ENCODE measurements at regions not wholly inside any gene's neighbourhood (a gene's known extent, or its start where the extent isn't known, plus 50 kb on each side); places are given as distances from the start of the nearest gene placed in this dataset.

DNA sequence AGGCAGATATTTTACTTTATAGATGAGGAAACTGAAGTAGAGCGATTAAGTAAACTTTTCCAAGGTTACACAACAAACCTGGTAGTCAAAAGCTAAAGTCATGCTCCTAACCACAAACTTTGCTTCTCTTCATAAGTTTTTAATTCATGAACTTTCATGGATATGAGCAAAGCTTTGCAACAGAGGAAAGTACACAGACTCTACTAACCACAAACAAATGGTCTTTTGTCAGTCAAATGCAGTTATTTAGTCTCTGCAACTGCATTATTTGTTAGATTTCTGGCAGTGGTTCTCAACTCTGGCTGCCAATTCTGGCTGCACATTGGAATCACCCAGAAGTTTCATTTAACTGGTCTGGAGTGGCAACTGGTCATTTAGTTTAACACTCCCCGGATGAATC is 140.6 kb upstream of the TMEM168 start:
- TF ChIP-seq, protein P1, sequence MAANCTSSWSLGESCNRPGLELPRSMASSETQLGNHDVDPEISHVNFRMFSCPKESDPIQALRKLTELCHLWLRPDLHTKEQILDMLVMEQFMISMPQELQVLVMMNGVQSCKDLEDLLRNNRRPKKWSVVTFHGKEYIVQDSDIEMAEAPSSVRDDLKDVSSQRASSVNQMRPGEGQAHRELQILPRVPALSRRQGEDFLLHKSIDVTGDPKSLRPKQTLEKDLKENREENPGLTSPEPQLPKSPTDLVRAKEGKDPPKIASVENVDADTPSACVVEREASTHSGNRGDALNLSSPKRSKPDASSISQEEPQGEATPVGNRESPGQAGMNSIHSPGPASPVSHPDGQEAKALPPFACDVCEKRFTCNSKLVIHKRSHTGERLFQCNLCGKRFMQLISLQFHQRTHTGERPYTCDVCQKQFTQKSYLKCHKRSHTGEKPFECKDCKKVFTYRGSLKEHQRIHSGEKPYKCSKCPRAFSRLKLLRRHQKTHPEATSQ (tag by site-specific recombination; IDR thresholded peaks at IDR 0.05): no peak
- TF ChIP-seq, protein P2, sequence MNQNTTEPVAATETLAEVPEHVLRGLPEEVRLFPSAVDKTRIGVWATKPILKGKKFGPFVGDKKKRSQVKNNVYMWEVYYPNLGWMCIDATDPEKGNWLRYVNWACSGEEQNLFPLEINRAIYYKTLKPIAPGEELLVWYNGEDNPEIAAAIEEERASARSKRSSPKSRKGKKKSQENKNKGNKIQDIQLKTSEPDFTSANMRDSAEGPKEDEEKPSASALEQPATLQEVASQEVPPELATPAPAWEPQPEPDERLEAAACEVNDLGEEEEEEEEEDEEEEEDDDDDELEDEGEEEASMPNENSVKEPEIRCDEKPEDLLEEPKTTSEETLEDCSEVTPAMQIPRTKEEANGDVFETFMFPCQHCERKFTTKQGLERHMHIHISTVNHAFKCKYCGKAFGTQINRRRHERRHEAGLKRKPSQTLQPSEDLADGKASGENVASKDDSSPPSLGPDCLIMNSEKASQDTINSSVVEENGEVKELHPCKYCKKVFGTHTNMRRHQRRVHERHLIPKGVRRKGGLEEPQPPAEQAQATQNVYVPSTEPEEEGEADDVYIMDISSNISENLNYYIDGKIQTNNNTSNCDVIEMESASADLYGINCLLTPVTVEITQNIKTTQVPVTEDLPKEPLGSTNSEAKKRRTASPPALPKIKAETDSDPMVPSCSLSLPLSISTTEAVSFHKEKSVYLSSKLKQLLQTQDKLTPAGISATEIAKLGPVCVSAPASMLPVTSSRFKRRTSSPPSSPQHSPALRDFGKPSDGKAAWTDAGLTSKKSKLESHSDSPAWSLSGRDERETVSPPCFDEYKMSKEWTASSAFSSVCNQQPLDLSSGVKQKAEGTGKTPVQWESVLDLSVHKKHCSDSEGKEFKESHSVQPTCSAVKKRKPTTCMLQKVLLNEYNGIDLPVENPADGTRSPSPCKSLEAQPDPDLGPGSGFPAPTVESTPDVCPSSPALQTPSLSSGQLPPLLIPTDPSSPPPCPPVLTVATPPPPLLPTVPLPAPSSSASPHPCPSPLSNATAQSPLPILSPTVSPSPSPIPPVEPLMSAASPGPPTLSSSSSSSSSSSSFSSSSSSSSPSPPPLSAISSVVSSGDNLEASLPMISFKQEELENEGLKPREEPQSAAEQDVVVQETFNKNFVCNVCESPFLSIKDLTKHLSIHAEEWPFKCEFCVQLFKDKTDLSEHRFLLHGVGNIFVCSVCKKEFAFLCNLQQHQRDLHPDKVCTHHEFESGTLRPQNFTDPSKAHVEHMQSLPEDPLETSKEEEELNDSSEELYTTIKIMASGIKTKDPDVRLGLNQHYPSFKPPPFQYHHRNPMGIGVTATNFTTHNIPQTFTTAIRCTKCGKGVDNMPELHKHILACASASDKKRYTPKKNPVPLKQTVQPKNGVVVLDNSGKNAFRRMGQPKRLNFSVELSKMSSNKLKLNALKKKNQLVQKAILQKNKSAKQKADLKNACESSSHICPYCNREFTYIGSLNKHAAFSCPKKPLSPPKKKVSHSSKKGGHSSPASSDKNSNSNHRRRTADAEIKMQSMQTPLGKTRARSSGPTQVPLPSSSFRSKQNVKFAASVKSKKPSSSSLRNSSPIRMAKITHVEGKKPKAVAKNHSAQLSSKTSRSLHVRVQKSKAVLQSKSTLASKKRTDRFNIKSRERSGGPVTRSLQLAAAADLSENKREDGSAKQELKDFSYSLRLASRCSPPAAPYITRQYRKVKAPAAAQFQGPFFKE (tag by site-specific recombination; IDR thresholded peaks at IDR 0.05; ENCODE audit: borderline replicate concordance): no peak
- TF ChIP-seq EGR2 (tag by site-specific recombination; IDR thresholded peaks at IDR 0.05; ENCODE audit: low read depth) (no peak), MEIS1 (CRISPR knock-in tag; IDR thresholded peaks at IDR 0.05; ENCODE audit: borderline replicate concordance) (no peak), ZNF747 (tag by site-specific recombination; IDR thresholded peaks at IDR 0.05) (no peak), ZNF549 (tag by site-specific recombination; IDR thresholded peaks at IDR 0.05) (no peak), SP7 (tag by site-specific recombination; IDR thresholded peaks at IDR 0.05) (no peak), ZNF707 (tag by site-specific recombination; IDR thresholded peaks at IDR 0.05) (no peak), KLF1 (tag by site-specific recombination; IDR thresholded peaks at IDR 0.05) (no peak), ZNF274 (IDR thresholded peaks at IDR 0.05; ENCODE audit: low read length) (no peak), ZNF274 (tag by site-specific recombination; IDR thresholded peaks at IDR 0.05; ENCODE audit: borderline replicate concordance) (no peak)
- TF ChIP-seq, protein P3, sequence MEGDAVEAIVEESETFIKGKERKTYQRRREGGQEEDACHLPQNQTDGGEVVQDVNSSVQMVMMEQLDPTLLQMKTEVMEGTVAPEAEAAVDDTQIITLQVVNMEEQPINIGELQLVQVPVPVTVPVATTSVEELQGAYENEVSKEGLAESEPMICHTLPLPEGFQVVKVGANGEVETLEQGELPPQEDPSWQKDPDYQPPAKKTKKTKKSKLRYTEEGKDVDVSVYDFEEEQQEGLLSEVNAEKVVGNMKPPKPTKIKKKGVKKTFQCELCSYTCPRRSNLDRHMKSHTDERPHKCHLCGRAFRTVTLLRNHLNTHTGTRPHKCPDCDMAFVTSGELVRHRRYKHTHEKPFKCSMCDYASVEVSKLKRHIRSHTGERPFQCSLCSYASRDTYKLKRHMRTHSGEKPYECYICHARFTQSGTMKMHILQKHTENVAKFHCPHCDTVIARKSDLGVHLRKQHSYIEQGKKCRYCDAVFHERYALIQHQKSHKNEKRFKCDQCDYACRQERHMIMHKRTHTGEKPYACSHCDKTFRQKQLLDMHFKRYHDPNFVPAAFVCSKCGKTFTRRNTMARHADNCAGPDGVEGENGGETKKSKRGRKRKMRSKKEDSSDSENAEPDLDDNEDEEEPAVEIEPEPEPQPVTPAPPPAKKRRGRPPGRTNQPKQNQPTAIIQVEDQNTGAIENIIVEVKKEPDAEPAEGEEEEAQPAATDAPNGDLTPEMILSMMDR (tag by site-specific recombination; IDR thresholded peaks at IDR 0.05): no peak
- TF ChIP-seq, protein P4, sequence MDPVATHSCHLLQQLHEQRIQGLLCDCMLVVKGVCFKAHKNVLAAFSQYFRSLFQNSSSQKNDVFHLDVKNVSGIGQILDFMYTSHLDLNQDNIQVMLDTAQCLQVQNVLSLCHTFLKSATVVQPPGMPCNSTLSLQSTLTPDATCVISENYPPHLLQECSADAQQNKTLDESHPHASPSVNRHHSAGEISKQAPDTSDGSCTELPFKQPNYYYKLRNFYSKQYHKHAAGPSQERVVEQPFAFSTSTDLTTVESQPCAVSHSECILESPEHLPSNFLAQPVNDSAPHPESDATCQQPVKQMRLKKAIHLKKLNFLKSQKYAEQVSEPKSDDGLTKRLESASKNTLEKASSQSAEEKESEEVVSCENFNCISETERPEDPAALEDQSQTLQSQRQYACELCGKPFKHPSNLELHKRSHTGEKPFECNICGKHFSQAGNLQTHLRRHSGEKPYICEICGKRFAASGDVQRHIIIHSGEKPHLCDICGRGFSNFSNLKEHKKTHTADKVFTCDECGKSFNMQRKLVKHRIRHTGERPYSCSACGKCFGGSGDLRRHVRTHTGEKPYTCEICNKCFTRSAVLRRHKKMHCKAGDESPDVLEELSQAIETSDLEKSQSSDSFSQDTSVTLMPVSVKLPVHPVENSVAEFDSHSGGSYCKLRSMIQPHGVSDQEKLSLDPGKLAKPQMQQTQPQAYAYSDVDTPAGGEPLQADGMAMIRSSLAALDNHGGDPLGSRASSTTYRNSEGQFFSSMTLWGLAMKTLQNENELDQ (tag by site-specific recombination; IDR thresholded peaks at IDR 0.05; ENCODE audit: low read depth): no peak
- TF ChIP-seq, protein P5, sequence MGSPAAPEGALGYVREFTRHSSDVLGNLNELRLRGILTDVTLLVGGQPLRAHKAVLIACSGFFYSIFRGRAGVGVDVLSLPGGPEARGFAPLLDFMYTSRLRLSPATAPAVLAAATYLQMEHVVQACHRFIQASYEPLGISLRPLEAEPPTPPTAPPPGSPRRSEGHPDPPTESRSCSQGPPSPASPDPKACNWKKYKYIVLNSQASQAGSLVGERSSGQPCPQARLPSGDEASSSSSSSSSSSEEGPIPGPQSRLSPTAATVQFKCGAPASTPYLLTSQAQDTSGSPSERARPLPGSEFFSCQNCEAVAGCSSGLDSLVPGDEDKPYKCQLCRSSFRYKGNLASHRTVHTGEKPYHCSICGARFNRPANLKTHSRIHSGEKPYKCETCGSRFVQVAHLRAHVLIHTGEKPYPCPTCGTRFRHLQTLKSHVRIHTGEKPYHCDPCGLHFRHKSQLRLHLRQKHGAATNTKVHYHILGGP (tag by site-specific recombination; IDR thresholded peaks at IDR 0.05): no peak
